ENCODE measurements at regions not wholly inside any gene's neighbourhood (a gene's known extent, or its start where the extent isn't known, plus 50 kb on each side); places are given as distances from the start of the nearest gene placed in this dataset.

GRCh38 chr15:56812961-56813360, 79.7 kb upstream of the ZNF280D start:
- Histone ChIP-seq H3K79me2 (ENCODE audit: control insufficient read depth, insufficient read depth, low read length) (no peaks in the 10 kb centered on the region), H3K9me1 (ENCODE audit: control insufficient read depth, extremely low read depth, insufficient read depth, low read length) (no peaks in the 10 kb centered on the region), H3K27ac (ENCODE audit: control insufficient read depth, insufficient read depth, low read length) (no peak overlapping the region), H3K4me3 (ENCODE audit: control insufficient read depth in 2 of 3, extremely low read depth in 1 of 3, insufficient read depth in 2 of 3, low read depth in 1 of 3, low read length in 3 of 3) (no peak overlapping the region), H3K4me1 (ENCODE audit: control insufficient read depth, extremely low read depth, insufficient read depth, low read length) (peaks cover 3% of the 10 kb centered on the region), H2AFZ (ENCODE audit: control insufficient read depth, low read length) (no peak overlapping the region), H3K27me3 (ENCODE audit: control insufficient read depth, extremely low read depth, insufficient read depth, low read length) (no peaks in the 10 kb centered on the region), H3K4me2 (ENCODE audit: control insufficient read depth, extremely low read depth, insufficient read depth, low read depth, low read length) (no peak overlapping the region), H3K9ac (ENCODE audit: control insufficient read depth, extremely low read depth, insufficient read depth, low read length) (no peak overlapping the region), H4K20me1 (ENCODE audit: control insufficient read depth, extremely low read depth, insufficient read depth, low read length) (no peaks in the 10 kb centered on the region), H3K36me3 (ENCODE audit: control insufficient read depth in 2 of 2, extremely low read depth in 1 of 2, insufficient read depth in 2 of 2, low read length in 2 of 2) (no peaks in the 10 kb centered on the region), H3K9me3 (ENCODE audit: control insufficient read depth, low read depth, low read length) (no peaks in the 10 kb centered on the region)
- no peak for FAIRE-seq
- no peak for DNase-seq (ENCODE audit: low read depth, low spot score)
- dilution Hi-C loops (cut with MboI; ENCODE audit: extremely low pct_ligation_motif_present, low sequenced_read_pairs), result no loop called here
- TF ChIP-seq EZH2 (IDR thresholded peaks at IDR 0.05; ENCODE audit: low read length), result no peak
- no peak for TF ChIP-seq CTCF (optimal IDR thresholded peaks at IDR 0.05 in 1 of 3, IDR thresholded peaks at IDR 0.05 in 1 of 3, conservative IDR thresholded peaks at IDR 0.05 in 1 of 3; ENCODE audit: extremely low read depth in 1 of 3, insufficient read depth in 2 of 3, low read length in 3 of 3)

GRCh38 chr15:56812221-56812620, 78.9 kb upstream of the ZNF280D start:
- Histone ChIP-seq H3K9me3 (ENCODE audit: control insufficient read depth, low read depth, low read length) (no peaks in the 10 kb centered on the region), H3K27me3 (ENCODE audit: control insufficient read depth, extremely low read depth, insufficient read depth, low read length) (no peaks in the 10 kb centered on the region), H3K4me3 (ENCODE audit: control insufficient read depth in 2 of 3, extremely low read depth in 1 of 3, insufficient read depth in 2 of 3, low read depth in 1 of 3, low read length in 3 of 3) (no peak overlapping the region), H3K36me3 (ENCODE audit: control insufficient read depth in 2 of 2, extremely low read depth in 1 of 2, insufficient read depth in 2 of 2, low read length in 2 of 2) (no peaks in the 10 kb centered on the region), H3K27ac (ENCODE audit: control insufficient read depth, insufficient read depth, low read length) (no peak overlapping the region), H2AFZ (ENCODE audit: control insufficient read depth, low read length) (no peak overlapping the region), H3K4me1 (ENCODE audit: control insufficient read depth, extremely low read depth, insufficient read depth, low read length) (peaks cover 3% of the 10 kb centered on the region), H3K4me2 (ENCODE audit: control insufficient read depth, extremely low read depth, insufficient read depth, low read depth, low read length) (no peak overlapping the region), H3K9me1 (ENCODE audit: control insufficient read depth, extremely low read depth, insufficient read depth, low read length) (no peaks in the 10 kb centered on the region), H4K20me1 (ENCODE audit: control insufficient read depth, extremely low read depth, insufficient read depth, low read length) (no peaks in the 10 kb centered on the region), H3K79me2 (ENCODE audit: control insufficient read depth, insufficient read depth, low read length) (no peaks in the 10 kb centered on the region), H3K9ac (ENCODE audit: control insufficient read depth, extremely low read depth, insufficient read depth, low read length) (no peak overlapping the region)
- dilution Hi-C loops (cut with MboI; ENCODE audit: extremely low pct_ligation_motif_present, low sequenced_read_pairs), result no loop called here
- TF ChIP-seq CTCF (optimal IDR thresholded peaks at IDR 0.05 in 1 of 3, IDR thresholded peaks at IDR 0.05 in 1 of 3, conservative IDR thresholded peaks at IDR 0.05 in 1 of 3; ENCODE audit: extremely low read depth in 1 of 3, insufficient read depth in 2 of 3, low read length in 3 of 3) (no peak), EZH2 (IDR thresholded peaks at IDR 0.05; ENCODE audit: low read length) (no peak)
- FAIRE-seq (no peak), DNase-seq (ENCODE audit: low read depth, low spot score) (no peak)
